Retinal pigment epithelial cell (primary cell): ENCODE measurements at regions not wholly inside any gene's neighbourhood (a gene's known extent, or its start where the extent isn't known, plus 50 kb on each side); places are given as distances from the start of the nearest gene placed in this dataset.

ENCODE experiments used
- DNase-seq: peaks from one replicate; pipeline ENCODE4 v3.0.0-alpha.2; 2010; ENCODE audit warnings: low read depth
- H3K4me3 ChIP-seq: 2 replicates; pipeline ENCODE4 v1.5.1; 2011; ENCODE audit warnings: mild to moderate bottlenecking, low read length, control low read depth, moderate library complexity
- CTCF ChIP-seq: conservative IDR thresholded peaks from 2 replicates; pipeline ENCODE4 v1.5.1; 2011; ENCODE audit warnings: low read depth, low read length, control low read depth, inconsistent platforms

- no peak overlapping the region for H3K4me3 ChIP-seq
- TF ChIP-seq CTCF, result no peak
- no peak for DNase-seq
Observed at GRCh38 chr9:129338724-129339430, 160.8 kb upstream of the IER5L start.

GRCh38 chr9:129337336-129338140 lies 159.5 kb upstream of the IER5L start:
- TF ChIP-seq CTCF, result no peak
- DNase-seq, result no peak
- peak overlapping the region; percentile 22 for H3K4me3 ChIP-seq

GRCh38 chr9:129336601-129337331 lies 158.7 kb upstream of the IER5L start:
- no peak for TF ChIP-seq CTCF

GRCh38 chr9:129336130-129336528 lies 158.1 kb upstream of the IER5L start:
- DNase-seq, result no peak
- no peak for TF ChIP-seq CTCF
- H3K4me3 ChIP-seq, result peak overlapping the region; percentile 18

More at GRCh38 chr9:129336601-129337331, 158.7 kb upstream of the IER5L start:
- peak; percentile 61 for DNase-seq
- H3K4me3 ChIP-seq, result peak overlapping the region; percentile 22

DNA sequence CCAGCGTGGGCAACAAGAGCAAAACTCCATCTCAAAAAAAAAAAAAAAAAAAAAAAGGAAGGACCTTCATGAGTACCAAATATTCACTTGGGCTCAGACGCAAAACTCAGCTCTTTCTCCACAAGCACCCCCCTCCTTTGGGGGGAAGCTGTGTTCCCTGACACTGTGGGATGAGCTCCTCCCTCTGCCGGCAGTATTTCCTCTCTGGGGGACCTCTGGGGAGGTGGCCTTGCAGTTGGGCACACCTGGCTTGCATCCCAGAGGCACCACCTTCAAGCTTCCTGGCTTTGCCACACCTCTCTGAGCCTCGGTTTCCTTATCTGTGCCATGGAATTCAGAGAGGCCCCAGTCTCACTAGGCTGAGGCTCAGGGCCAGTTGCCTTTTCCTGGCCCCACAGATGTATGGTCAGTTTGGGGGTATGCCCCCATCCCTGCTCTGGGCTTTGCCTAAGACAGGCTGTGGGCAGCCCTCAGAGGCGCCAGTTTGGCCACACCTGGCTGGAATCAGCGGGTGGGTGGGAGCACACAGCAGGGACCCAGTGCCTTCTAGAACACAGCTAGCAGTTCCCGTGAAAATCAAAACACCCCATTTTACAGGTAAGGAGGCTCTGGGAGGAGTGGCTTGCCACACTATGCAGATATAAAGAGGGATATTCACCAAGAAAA lies 157.5 kb upstream of the IER5L start:
- no peak for DNase-seq
- H3K4me3 ChIP-seq, result no peak overlapping the region
- TF ChIP-seq CTCF, result no peak

DNA sequence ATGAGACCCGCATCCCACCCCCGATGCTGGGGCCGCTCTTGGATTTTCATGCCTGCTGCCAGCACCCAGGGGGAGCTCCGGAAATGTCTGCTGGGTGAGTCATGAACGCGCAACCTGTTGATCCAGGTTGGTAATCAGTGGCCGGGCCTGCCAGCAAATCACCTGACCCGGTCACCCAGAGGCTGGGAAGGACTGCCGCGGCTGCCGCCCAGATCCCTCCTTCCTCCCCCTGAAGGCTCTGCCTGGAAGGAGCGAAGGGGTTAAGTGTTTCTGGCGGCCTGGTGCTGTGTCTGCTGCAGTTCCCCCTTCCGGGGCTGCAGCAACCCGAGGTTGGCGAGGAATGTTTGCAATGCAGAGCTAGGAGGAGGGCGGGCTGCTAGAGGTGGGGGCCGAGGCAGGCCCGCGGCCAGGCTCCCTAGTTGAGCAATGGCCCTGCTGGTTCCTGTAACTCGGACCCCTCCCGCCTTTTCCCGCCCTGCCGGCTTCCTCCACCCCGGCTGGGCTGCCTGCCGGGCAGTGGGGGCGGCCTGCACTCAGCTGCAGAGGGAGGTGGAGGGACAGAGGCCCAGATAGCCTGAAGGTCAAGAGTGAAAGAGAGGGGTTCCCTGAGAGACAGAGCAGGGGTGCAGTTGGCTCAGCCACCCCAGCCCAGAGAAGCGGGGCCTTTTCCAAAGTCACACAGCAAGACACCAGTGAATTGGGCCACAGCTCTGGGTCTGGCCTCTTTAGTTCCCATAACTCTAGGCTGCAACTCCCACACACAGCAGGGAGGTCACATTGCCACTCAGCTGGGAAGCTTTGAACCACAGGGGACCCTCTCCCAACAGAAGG lies 156.3 kb upstream of the IER5L start:
- H3K4me3 ChIP-seq, result no peak overlapping the region
- TF ChIP-seq CTCF, result no peak
- peak; percentile 100 for DNase-seq
